HAP-1 (cell line): ENCODE measurements at regions not wholly inside any gene's neighbourhood (a gene's known extent, or its start where the extent isn't known, plus 50 kb on each side); places are given as distances from the start of the nearest gene placed in this dataset.

Experiments used
- DNase-seq, 2 experiments: peaks; one replicate each; pipeline ENCODE4 v3.0.0-alpha.2; 2016 to 2020; ENCODE audit warnings: low spot score in 2 of 2
- H3K27me3 ChIP-seq: fragments of 250-450 bp; sonication (Bioruptor Pico); 2 replicates; pipeline ENCODE4 v1.5.1; 2020; ENCODE audit warnings: low read depth, mild to moderate bottlenecking, moderate library complexity
- H3K36me3 ChIP-seq: fragments of 250-450 bp; sonication (Bioruptor Pico); replicated peaks from 2 replicates; pipeline ENCODE4 v1.5.1; 2020; ENCODE audit warnings: mild to moderate bottlenecking
- H3K4me1 ChIP-seq: fragments of 250-450 bp; sonication (Bioruptor Pico); 2 replicates; pipeline ENCODE4 v1.5.1; 2020; ENCODE audit warnings: mild to moderate bottlenecking
- H3K4me3 ChIP-seq: fragments of 250-450 bp; sonication (Bioruptor Pico); 2 replicates; pipeline ENCODE4 v1.5.1; 2020; ENCODE audit warnings: mild to moderate bottlenecking, moderate library complexity
- H3K9me3 ChIP-seq: fragments of 250-450 bp; sonication (Bioruptor Pico); 2 replicates; pipeline ENCODE4 v1.5.1; 2020; ENCODE audit warnings: mild to moderate bottlenecking, moderate library complexity
- in situ Hi-C: fragments of 300-500 bp; cut with MboI; formaldehyde crosslinking; loops from 3 replicates; pipeline ENCODE4 v1.14.3; 2020; ENCODE audit warnings: low sequenced_read_pairs, inconsistent platforms, mixed read lengths

GRCh38 chr9:135204177-135204576 is 116.7 kb downstream of the OLFM1 start:
- Histone ChIP-seq H3K36me3 (no peaks in the 10 kb centered on the region), H3K4me3 (no peak overlapping the region), H3K27me3 (no peaks in the 10 kb centered on the region), H3K4me1 (no peaks in the 10 kb centered on the region), H3K9me3 (no peaks in the 10 kb centered on the region)
- in situ Hi-C loops: no loop called here
- DNase-seq: no peak

- in situ Hi-C loops: no loop called here
- H3K27me3 ChIP-seq: no peaks in the 10 kb centered on the region
Observed at GRCh38 chr9:135209136-135209535, 121.7 kb downstream of the OLFM1 start.

GRCh38 chr9:135209852-135210251 is 122.4 kb downstream of the OLFM1 start:
- no peak overlapping the region for H3K4me3 ChIP-seq
- H3K9me3 ChIP-seq: no peaks in the 10 kb centered on the region; the same call in 1 of the 2 replicates
- in situ Hi-C loops: no loop called here
- no peak for DNase-seq
- no peaks in the 10 kb centered on the region for H3K4me1 ChIP-seq
- H3K27me3 ChIP-seq: no peaks in the 10 kb centered on the region
- no peaks in the 10 kb centered on the region for H3K36me3 ChIP-seq

More at GRCh38 chr9:135209136-135209535, 121.7 kb downstream of the OLFM1 start:
- no peak overlapping the region for H3K4me3 ChIP-seq
- H3K9me3 ChIP-seq: no peaks in the 10 kb centered on the region; the same call in 1 of the 2 replicates
- H3K4me1 ChIP-seq: no peaks in the 10 kb centered on the region
- no peak for DNase-seq
- no peaks in the 10 kb centered on the region for H3K36me3 ChIP-seq

GRCh38 chr9:135210676-135211523 is 123.4 kb downstream of the OLFM1 start:
- in situ Hi-C loops: no loop called here
- no peaks in the 10 kb centered on the region for H3K27me3 ChIP-seq

GRCh38 chr9:135211524-135211890 is 124.0 kb downstream of the OLFM1 start:
- Histone ChIP-seq H3K36me3 (no peaks in the 10 kb centered on the region), H3K4me1 (no peaks in the 10 kb centered on the region), H3K27me3 (no peaks in the 10 kb centered on the region), H3K9me3 (no peaks in the 10 kb centered on the region; the same call in 1 of the 2 replicates), H3K4me3 (no peak overlapping the region)
- no peak for DNase-seq
- in situ Hi-C loops: no loop called here

More at GRCh38 chr9:135210676-135211523, 123.4 kb downstream of the OLFM1 start:
- Histone ChIP-seq H3K4me1 (no peaks in the 10 kb centered on the region), H3K36me3 (no peaks in the 10 kb centered on the region), H3K4me3 (no peak overlapping the region), H3K9me3 (no peaks in the 10 kb centered on the region; the same call in 1 of the 2 replicates)
- no peak for DNase-seq

- no peak for DNase-seq
- Histone ChIP-seq H3K9me3 (no peaks in the 10 kb centered on the region; the same call in 1 of the 2 replicates), H3K36me3 (no peaks in the 10 kb centered on the region), H3K4me3 (no peak overlapping the region), H3K4me1 (no peaks in the 10 kb centered on the region), H3K27me3 (no peaks in the 10 kb centered on the region)
- in situ Hi-C loops: no loop called here
Observed at GRCh38 chr9:135212961-135213360, 125.5 kb downstream of the OLFM1 start.

GRCh38 chr9:135213566-135213965 is 126.1 kb downstream of the OLFM1 start:
- in situ Hi-C loops: no loop called here
- no peak for DNase-seq

GRCh38 chr9:135214054-135214640 is 126.7 kb downstream of the OLFM1 start:
- DNase-seq: no peak
- H3K27me3 ChIP-seq: no peaks in the 10 kb centered on the region
- H3K4me3 ChIP-seq: no peak overlapping the region
- H3K9me3 ChIP-seq: no peaks in the 10 kb centered on the region; the same call in 1 of the 2 replicates
- in situ Hi-C loops: no loop called here
- H3K4me1 ChIP-seq: no peaks in the 10 kb centered on the region
- H3K36me3 ChIP-seq: no peaks in the 10 kb centered on the region

More at GRCh38 chr9:135213566-135213965, 126.1 kb downstream of the OLFM1 start:
- Histone ChIP-seq H3K4me3 (no peak overlapping the region), H3K27me3 (no peaks in the 10 kb centered on the region), H3K36me3 (no peaks in the 10 kb centered on the region), H3K9me3 (no peaks in the 10 kb centered on the region; the same call in 1 of the 2 replicates), H3K4me1 (no peaks in the 10 kb centered on the region)

GRCh38 chr9:135214706-135215105 is 127.2 kb downstream of the OLFM1 start:
- Histone ChIP-seq H3K27me3 (no peaks in the 10 kb centered on the region), H3K9me3 (no peaks in the 10 kb centered on the region; the same call in 1 of the 2 replicates), H3K36me3 (no peaks in the 10 kb centered on the region), H3K4me1 (no peaks in the 10 kb centered on the region), H3K4me3 (no peak overlapping the region)
- DNase-seq: no peak
- in situ Hi-C loops: no loop called here

- H3K4me1 ChIP-seq: no peaks in the 10 kb centered on the region
- in situ Hi-C loops: no loop called here
- no peaks in the 10 kb centered on the region for H3K27me3 ChIP-seq
- DNase-seq: no peak
- H3K36me3 ChIP-seq: no peaks in the 10 kb centered on the region
- no peaks in the 10 kb centered on the region; the same call in 1 of the 2 replicates for H3K9me3 ChIP-seq
- H3K4me3 ChIP-seq: no peak overlapping the region
Observed at GRCh38 chr9:135215571-135216161, 128.2 kb downstream of the OLFM1 start.

- in situ Hi-C loops: no loop called here
- Histone ChIP-seq H3K27me3 (no peaks in the 10 kb centered on the region), H3K4me3 (no peak overlapping the region), H3K36me3 (no peaks in the 10 kb centered on the region), H3K4me1 (no peaks in the 10 kb centered on the region), H3K9me3 (no peaks in the 10 kb centered on the region)
- DNase-seq: no peak
Observed at GRCh38 chr9:135216236-135216635, 128.8 kb downstream of the OLFM1 start.

GRCh38 chr9:135216791-135217441 is 129.4 kb downstream of the OLFM1 start:
- H3K36me3 ChIP-seq: no peaks in the 10 kb centered on the region
- no peak for DNase-seq
- H3K4me1 ChIP-seq: no peaks in the 10 kb centered on the region
- in situ Hi-C loops: no loop called here
- no peak overlapping the region for H3K4me3 ChIP-seq
- no peaks in the 10 kb centered on the region for H3K27me3 ChIP-seq
- no peaks in the 10 kb centered on the region for H3K9me3 ChIP-seq

- no peaks in the 10 kb centered on the region for H3K4me1 ChIP-seq
- in situ Hi-C loops: no loop called here
- H3K36me3 ChIP-seq: no peaks in the 10 kb centered on the region
- no peak overlapping the region for H3K4me3 ChIP-seq
- no peaks in the 10 kb centered on the region for H3K9me3 ChIP-seq
- no peaks in the 10 kb centered on the region for H3K27me3 ChIP-seq
- DNase-seq: no peak
Observed at GRCh38 chr9:135217836-135218235, 130.4 kb downstream of the OLFM1 start.
